Esophagus squamous epithelium (tissue), 4 donors: ENCODE measurements at regions not wholly inside any gene's neighbourhood (a gene's known extent, or its start where the extent isn't known, plus 50 kb on each side); places are given as distances from the start of the nearest gene placed in this dataset.

Source experiments
- CTCF ChIP-seq, 6 experiments: fragments of 450-650 bp in 4 of 6; fragments of 200-600 bp in 2 of 6; sonication (generic) in 2 of 6; IDR thresholded peaks; one replicate each; pipeline ENCODE4 v1.5.1; 2016 to 2019; ENCODE audit warnings: antibody characterized with exemption in 6 of 6, mild to moderate bottlenecking in 4 of 6, moderate library complexity in 4 of 6
- POLR2A ChIP-seq, 4 donors: fragments of 450-650 bp; IDR thresholded peaks; one replicate each; pipeline ENCODE4 v1.6.1; 2017; ENCODE audit warnings: antibody characterized with exemption in 4 of 4, mild to moderate bottlenecking in 4 of 4, moderate library complexity in 3 of 4

DNA sequence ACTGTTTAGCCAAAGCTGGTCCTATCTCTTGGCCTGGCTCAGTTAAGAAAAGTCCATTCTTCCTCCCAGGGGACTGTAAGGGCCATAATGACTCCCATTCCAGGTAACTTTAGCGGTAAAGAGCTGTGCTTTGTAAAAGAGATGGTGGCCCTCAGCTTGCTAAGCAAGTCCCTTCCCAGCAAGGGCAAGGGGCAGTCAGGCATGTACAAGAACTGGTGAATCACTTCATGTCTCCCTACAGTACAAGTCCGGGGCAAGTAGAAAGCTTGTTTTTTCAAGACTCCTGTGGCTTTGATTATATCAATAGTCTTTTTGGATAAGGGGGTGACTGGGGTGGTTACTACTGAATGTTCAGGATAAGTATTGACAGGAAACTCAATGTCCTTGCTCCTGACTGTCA, 88.9 kb downstream of the SLC25A15 start:
- TF ChIP-seq CTCF (IDR thresholded peaks at IDR 0.05) (no peak), POLR2A (IDR thresholded peaks at IDR 0.05) (no peak)
